Left lobe of liver (tissue), 2 donors: ENCODE measurements at regions not wholly inside any gene's neighbourhood (a gene's known extent, or its start where the extent isn't known, plus 50 kb on each side); places are given as distances from the start of the nearest gene placed in this dataset.

ENCODE experiments used
- ATAC-seq: fragments of 200-7000 bp; cut with Tn5 transposase; one replicate; pipeline ENCODE4 v1.9.1; 2020; ENCODE audit warnings: mild to moderate bottlenecking, moderate library complexity
- DNase-seq: peaks from one replicate; pipeline ENCODE4 v3.0.0-alpha.2; 2020; ENCODE audit warnings: low spot score
- donor health status: DM: no; HTN: no; CAD: no; lungs with moderate emphysema.
- donor health status: DM: no; HTN: yes; CAD: no.

GRCh38 chr16:8292271-8292670 is 298.0 kb downstream of the TMEM114 start:
- ATAC-seq (no peak), DNase-seq (no peak)

GRCh38 chr16:8286348-8286747 is 304.0 kb downstream of the TMEM114 start:
- no peak for DNase-seq
- ATAC-seq = no peak

GRCh38 chr16:8283195-8283594 is 307.1 kb downstream of the TMEM114 start:
- ATAC-seq = no peak
- no peak for DNase-seq

- DNase-seq = no peak
- ATAC-seq = no peak
These were observed 312.2 kb downstream of the TMEM114 start for GRCh38 chr16:8278031-8278580.

- ATAC-seq (no peak), DNase-seq (no peak)
These were observed 319.0 kb downstream of the TMEM114 start for GRCh38 chr16:8271344-8271743.

GRCh38 chr16:8262299-8262698 is 328.0 kb downstream of the TMEM114 start:
- ATAC-seq = no peak

GRCh38 chr16:8260140-8260539 is 330.2 kb downstream of the TMEM114 start:
- DNase-seq = no peak
- ATAC-seq = no peak

More at GRCh38 chr16:8262299-8262698, 328.0 kb downstream of the TMEM114 start:
- no peak for DNase-seq

- no peak for ATAC-seq
- no peak for DNase-seq
These were observed 331.8 kb downstream of the TMEM114 start for GRCh38 chr16:8258523-8258922.

GRCh38 chr16:8257561-8257960 is 332.8 kb downstream of the TMEM114 start:
- ATAC-seq (no peak), DNase-seq (no peak)

- ATAC-seq (no peak), DNase-seq (no peak)
These were observed 335.9 kb downstream of the TMEM114 start for GRCh38 chr16:8254405-8254804.

- DNase-seq (no peak), ATAC-seq (no peak)
These were observed 336.6 kb downstream of the TMEM114 start for GRCh38 chr16:8253718-8254117.

- no peak for DNase-seq
- ATAC-seq = no peak
These were observed 338.6 kb downstream of the TMEM114 start for GRCh38 chr16:8251727-8252126.

GRCh38 chr16:8251298-8251697 is 339.0 kb downstream of the TMEM114 start:
- no peak for ATAC-seq
- no peak for DNase-seq

- DNase-seq = no peak
- ATAC-seq = no peak
These were observed 342.3 kb downstream of the TMEM114 start for GRCh38 chr16:8247993-8248392.

- DNase-seq (no peak), ATAC-seq (no peak)
These were observed 346.3 kb downstream of the TMEM114 start for GRCh38 chr16:8243981-8244380.

- no peak for ATAC-seq
- DNase-seq = no peak
These were observed 348.9 kb downstream of the TMEM114 start for GRCh38 chr16:8241408-8241807.

GRCh38 chr16:8239443-8239842 is 350.9 kb downstream of the TMEM114 start:
- no peak for ATAC-seq
- no peak for DNase-seq

GRCh38 chr16:8237452-8237851 is 352.9 kb downstream of the TMEM114 start:
- ATAC-seq = no peak
- DNase-seq = no peak

- ATAC-seq (no peak), DNase-seq (no peak)
These were observed 353.5 kb downstream of the TMEM114 start for GRCh38 chr16:8236816-8237215.

- no peak for DNase-seq
- ATAC-seq = no peak
These were observed 359.8 kb downstream of the TMEM114 start for GRCh38 chr16:8230497-8230896.

GRCh38 chr16:8229011-8229520 is 361.2 kb downstream of the TMEM114 start:
- ATAC-seq (no peak), DNase-seq (no peak)

- ATAC-seq = no peak
These were observed 373.1 kb downstream of the TMEM114 start for GRCh38 chr16:8217201-8217600.

GRCh38 chr16:8204769-8205168 is 385.5 kb downstream of the TMEM114 start:
- DNase-seq (no peak), ATAC-seq (no peak)

More at GRCh38 chr16:8217201-8217600, 373.1 kb downstream of the TMEM114 start:
- no peak for DNase-seq
